ENCODE measurements at regions not wholly inside any gene's neighbourhood (a gene's known extent, or its start where the extent isn't known, plus 50 kb on each side); places are given as distances from the start of the nearest gene placed in this dataset.

DNA sequence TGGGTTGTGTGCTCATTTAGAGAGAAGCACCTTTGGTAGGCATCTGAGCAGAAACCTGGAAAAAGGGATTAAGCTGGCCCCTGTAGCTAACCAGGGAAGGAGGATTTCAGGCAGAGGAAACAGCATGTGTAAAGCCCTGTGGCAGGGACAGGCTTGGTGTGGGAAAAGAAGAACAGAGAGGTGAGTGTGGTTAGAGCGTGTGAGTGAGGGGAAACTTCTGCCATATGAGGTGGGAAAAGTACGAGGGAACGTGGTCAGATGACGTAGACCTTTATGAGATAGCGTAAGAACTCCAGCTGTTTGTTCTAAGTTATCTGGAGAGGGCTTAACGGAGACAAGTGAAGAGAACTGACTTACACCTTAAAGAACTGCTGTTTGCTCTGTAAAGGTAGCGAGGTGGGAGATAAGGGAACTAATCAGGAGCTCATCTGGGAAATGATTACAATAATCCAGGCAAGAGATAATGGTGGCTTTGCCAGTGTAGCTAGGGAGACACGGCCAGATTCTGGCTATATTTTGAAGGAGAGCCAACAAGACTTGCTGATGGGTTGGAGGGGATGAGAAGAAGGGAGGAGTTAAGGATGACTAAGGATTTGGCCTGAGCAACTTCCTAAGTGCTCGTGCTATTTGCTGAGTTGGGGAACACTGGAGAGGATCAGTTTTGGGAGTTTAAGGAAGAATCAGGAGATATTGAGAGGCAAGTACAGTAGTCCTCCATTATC is 234.0 kb downstream of the ETNK1 start:
- no peak for TF ChIP-seq POLR2A (IDR thresholded peaks at IDR 0.05)
- TF ChIP-seq, protein P1, sequence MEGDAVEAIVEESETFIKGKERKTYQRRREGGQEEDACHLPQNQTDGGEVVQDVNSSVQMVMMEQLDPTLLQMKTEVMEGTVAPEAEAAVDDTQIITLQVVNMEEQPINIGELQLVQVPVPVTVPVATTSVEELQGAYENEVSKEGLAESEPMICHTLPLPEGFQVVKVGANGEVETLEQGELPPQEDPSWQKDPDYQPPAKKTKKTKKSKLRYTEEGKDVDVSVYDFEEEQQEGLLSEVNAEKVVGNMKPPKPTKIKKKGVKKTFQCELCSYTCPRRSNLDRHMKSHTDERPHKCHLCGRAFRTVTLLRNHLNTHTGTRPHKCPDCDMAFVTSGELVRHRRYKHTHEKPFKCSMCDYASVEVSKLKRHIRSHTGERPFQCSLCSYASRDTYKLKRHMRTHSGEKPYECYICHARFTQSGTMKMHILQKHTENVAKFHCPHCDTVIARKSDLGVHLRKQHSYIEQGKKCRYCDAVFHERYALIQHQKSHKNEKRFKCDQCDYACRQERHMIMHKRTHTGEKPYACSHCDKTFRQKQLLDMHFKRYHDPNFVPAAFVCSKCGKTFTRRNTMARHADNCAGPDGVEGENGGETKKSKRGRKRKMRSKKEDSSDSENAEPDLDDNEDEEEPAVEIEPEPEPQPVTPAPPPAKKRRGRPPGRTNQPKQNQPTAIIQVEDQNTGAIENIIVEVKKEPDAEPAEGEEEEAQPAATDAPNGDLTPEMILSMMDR (IDR thresholded peaks at IDR 0.05 in 4 of 5, conservative IDR thresholded peaks at IDR 0.05 in 1 of 5), result no peak

All from gastrocnemius medialis (tissue), 4 donors.